HCT116 (cell line): ENCODE measurements at regions not wholly inside any gene's neighbourhood (a gene's known extent, or its start where the extent isn't known, plus 50 kb on each side); places are given as distances from the start of the nearest gene placed in this dataset.

Experiments used
- ATAC-seq: fragments of 200-7000 bp; cut with Tn5 transposase; 2 replicates; pipeline ENCODE4 v1.9.1; 2020; ENCODE audit warnings: mild to moderate bottlenecking, moderate library complexity
- BruUV-seq: library from RNA; stranded (reverse); fragments of 400-500 nt; replicated peaks from 2 replicates; lab custom pipeline; 2021; lab: Mats Ljungman, UMichigan
- CTCF ChIA-PET: fragments of 300-600 bp; sonication (Branson Sonifier 250); formaldehyde crosslinking; loops from one replicate; lab custom pipeline; 2021; ENCODE audit warnings: antibody characterized with exemption; lab: Charles Lee
- POLR2A ChIA-PET: fragments of 300-600, 350-600 bp; sonication (Branson Sonifier 250); formaldehyde crosslinking; loops from one replicate; lab custom pipeline; 2021; ENCODE audit warnings: antibody characterized with exemption; lab: Charles Lee
- RAD21 ChIA-PET, 2 experiments: fragments of 300-600 bp; sonication (Branson Sonifier 250); formaldehyde crosslinking; loops; one replicate each; lab custom pipeline; 2023; ENCODE audit warnings: low total read pairs in 2 of 2; ENCODE audit not compliant: uncharacterized antibody in 2 of 2, unreplicated experiment in 2 of 2, low non-redundant PET in 1 of 2; lab: Charles Lee
- DNase-seq: peaks from one replicate; pipeline ENCODE4 v3.0.0-alpha.2; 2010; ENCODE audit warnings: low read depth, low spot score
- H2AFZ ChIP-seq: fragments of 200-600 bp; shearing (Covaris generic), sonication (generic); 2 replicates; pipeline ENCODE4 v1.6.1; 2017; ENCODE audit warnings: low read depth, mixed run types, mixed read lengths, antibody characterized with exemption, low read length; ENCODE audit not compliant: poor library complexity, severe bottlenecking
- H3K27ac ChIP-seq: 2 replicates; pipeline ENCODE4 v1.5.1; 2012; ENCODE audit warnings: low read depth, low read length
- H3K27me3 ChIP-seq: fragments of 200-600 bp; sonication (generic); 2 replicates; pipeline ENCODE4 v1.6.1; 2016; ENCODE audit warnings: mixed run types, low read length, mixed read lengths; ENCODE audit not compliant: insufficient read depth
- H3K36me3 ChIP-seq, 2 experiments: fragments of 200-500 bp in 1 of 2; fragments of 200-600 bp in 1 of 2; sonication (Bioruptor generic) in 1 of 2; sonication (generic) in 1 of 2; 2 replicates each; pipeline versions ENCODE4 v1.5.1 to v1.6.1; 2014 to 2016; ENCODE audit warnings: low read length in 2 of 2, inconsistent platforms in 1 of 2, mixed read lengths in 1 of 2, mixed run types in 1 of 2; ENCODE audit not compliant: insufficient read depth in 2 of 2, control insufficient read depth in 1 of 2
- H3K4me1 ChIP-seq, 2 experiments: fragments of 200-600 bp in 1 of 2; sonication (generic) in 1 of 2; 2 replicates each; pipeline versions ENCODE4 v1.5.1 to v1.6.1; 2012 to 2017; ENCODE audit warnings: low read length in 2 of 2, inconsistent platforms in 1 of 2, mild to moderate bottlenecking in 1 of 2, mixed read lengths in 1 of 2, mixed run types in 1 of 2, moderate library complexity in 1 of 2; ENCODE audit not compliant: insufficient read depth in 2 of 2, control insufficient read depth in 1 of 2
- H3K4me2 ChIP-seq: fragments of 200-600 bp; sonication (generic); 2 replicates; pipeline ENCODE4 v1.6.1; 2017; ENCODE audit warnings: mixed run types, low read length, mixed read lengths
- H3K4me3 ChIP-seq, 2 experiments: fragments of 200-600 bp in 1 of 2; sonication (generic) in 1 of 2; replicated peaks in 1 of 2; 2 replicates each; pipeline ENCODE4 v1.5.1; 2011 to 2016; ENCODE audit warnings: low read length in 2 of 2, control low read depth in 1 of 2, low read depth in 1 of 2, mild to moderate bottlenecking in 1 of 2, mixed read lengths in 1 of 2, mixed run types in 1 of 2
- H3K79me2 ChIP-seq: fragments of 200-600 bp; sonication (generic); 2 replicates; pipeline ENCODE4 v1.6.1; 2017; ENCODE audit warnings: mild to moderate bottlenecking, mixed run types, low read length, moderate library complexity, mixed read lengths; ENCODE audit not compliant: insufficient read depth
- H3K9ac ChIP-seq: fragments of 200-600 bp; sonication (generic); 2 replicates; pipeline ENCODE4 v1.6.1; 2016; ENCODE audit warnings: low read length, mixed read lengths
- H3K9me2 ChIP-seq: fragments of 200-600 bp; sonication (generic), shearing (Covaris generic); 2 replicates; pipeline ENCODE4 v1.6.1; 2017; ENCODE audit warnings: mixed run types, mild to moderate bottlenecking, moderate library complexity; ENCODE audit not compliant: insufficient read depth
- H3K9me3 ChIP-seq, 2 experiments: fragments of 200-500 bp in 1 of 2; fragments of 200-600 bp in 1 of 2; sonication (Bioruptor generic) in 1 of 2; sonication (generic) in 1 of 2; 2 replicates each; pipeline ENCODE4 v1.6.1; 2014 to 2017; ENCODE audit warnings: low read length in 2 of 2, mixed read lengths in 2 of 2, inconsistent platforms in 1 of 2, low read depth in 1 of 2, mild to moderate bottlenecking in 1 of 2, mixed run types in 1 of 2, moderate library complexity in 1 of 2; ENCODE audit not compliant: control insufficient read depth in 1 of 2, insufficient read depth in 1 of 2
- H4K20me1 ChIP-seq: fragments of 200-600 bp; sonication (generic), shearing (Covaris generic); 2 replicates; pipeline ENCODE4 v1.6.1; 2017; ENCODE audit warnings: mixed run types, mild to moderate bottlenecking, moderate library complexity; ENCODE audit not compliant: insufficient read depth
- CTCF ChIP-seq, 3 experiments: fragments of 200-600 bp in 1 of 3; sonication (generic) in 1 of 3; IDR thresholded peaks in 2 of 3; conservative IDR thresholded peaks in 1 of 3; 2 replicates each; pipeline ENCODE4 v1.5.1; 2012 to 2017; ENCODE audit warnings: low read depth in 2 of 3, low read length in 2 of 3, antibody characterized with exemption in 1 of 3, borderline replicate concordance in 1 of 3, control low read depth in 1 of 3, mild to moderate bottlenecking in 1 of 3, mixed read lengths in 1 of 3, mixed run types in 1 of 3, moderate library complexity in 1 of 3; ENCODE audit not compliant: insufficient read depth in 1 of 3
- ELF1 ChIP-seq: IDR thresholded peaks from 2 replicates; pipeline ENCODE4 v1.6.1; 2012; ENCODE audit warnings: low read depth, borderline replicate concordance
- EZH2phosphoT487 ChIP-seq: fragments of 200-600 bp; IDR thresholded peaks from 2 replicates; pipeline ENCODE4 v1.6.1; 2018; ENCODE audit warnings: antibody characterized with exemption, borderline replicate concordance
- JUND ChIP-seq: IDR thresholded peaks from 2 replicates; pipeline ENCODE4 v1.6.1; 2012
- POLR2A ChIP-seq: IDR thresholded peaks from 2 replicates; pipeline ENCODE4 v1.7.0; 2011; ENCODE audit warnings: borderline replicate concordance; ENCODE audit not compliant: insufficient read depth, insufficient read length; ENCODE audit errors: extremely low read depth
- SP1 ChIP-seq: IDR thresholded peaks from 2 replicates; pipeline ENCODE4 v1.6.1; 2012; ENCODE audit warnings: low read depth
- ZBTB33 ChIP-seq: IDR thresholded peaks from 2 replicates; pipeline ENCODE4 v1.6.1; 2011; ENCODE audit warnings: mild to moderate bottlenecking, low read length, moderate library complexity; ENCODE audit not compliant: insufficient replicate concordance; ENCODE audit errors: extremely low read depth
- ZFX ChIP-seq: fragments of 450-650 bp; IDR thresholded peaks from 2 replicates; pipeline ENCODE4 v1.6.1; 2017
- ZNF274 ChIP-seq: fragments of 200-500 bp; sonication (Bioruptor generic); IDR thresholded peaks from 2 replicates; pipeline ENCODE4 v1.6.1; 2014; ENCODE audit warnings: mild to moderate bottlenecking, low read depth, low read length, inconsistent platforms
- intact Hi-C: fragments of 100-400 bp; cut with micrococcal nuclease; formaldehyde crosslinking; loops from 2 replicates; pipeline ENCODE4 v1.10.0; 2022
- TF ChIP-seq, protein P1 (sequence below): IDR thresholded peaks from 2 replicates; pipeline ENCODE4 v1.6.1; 2012

GRCh38 chr7:153245809-153246208 lies 486.3 kb downstream of the ACTR3B start:
- Histone ChIP-seq H3K9me2 (no peaks in the 10 kb centered on the region), H3K4me3 (no peak overlapping the region), H3K4me1 (no peaks in the 10 kb centered on the region), H3K27me3 (no peaks in the 10 kb centered on the region), H3K9ac (no peak overlapping the region), H4K20me1 (no peaks in the 10 kb centered on the region), H3K36me3 (no peaks in the 10 kb centered on the region), H3K9me3 (peaks cover 0 to 2% of the 10 kb centered on the region in 2 experiments; a peak in 1 of 4 replicates), H3K4me2 (no peak overlapping the region), H3K79me2 (no peaks in the 10 kb centered on the region), H2AFZ (no peak overlapping the region), H3K27ac (no peak overlapping the region)
- ATAC-seq (no peak), DNase-seq (no peak)
- TF ChIP-seq ZFX = no peak
- CTCF ChIA-PET = no interaction called here
- intact Hi-C loops = no loop called here
- no TSS peak for BruUV-seq
- POLR2A ChIA-PET = no interaction called here
- RAD21 ChIA-PET = no interaction called here

DNA sequence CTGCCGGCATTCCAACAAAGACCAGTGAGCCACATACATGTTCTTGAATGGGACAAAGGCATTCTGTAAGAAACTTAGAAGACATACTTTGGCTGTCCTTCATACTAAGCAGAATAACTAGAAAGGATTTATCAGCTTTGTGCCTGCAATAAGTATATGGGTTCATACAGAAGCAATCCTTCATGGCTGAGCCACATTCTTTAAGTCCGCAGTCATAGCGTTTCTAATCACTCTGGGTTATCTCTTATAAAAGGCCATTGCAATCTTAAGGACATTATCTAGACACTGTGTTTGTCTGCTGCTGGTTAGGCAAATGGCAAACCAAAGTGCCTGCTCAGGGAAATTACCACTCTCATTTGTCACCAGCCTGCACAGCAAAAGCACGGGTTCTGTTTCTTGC lies 488.4 kb downstream of the ACTR3B start:
- Histone ChIP-seq H3K4me2 (no peak overlapping the region), H4K20me1 (no peaks in the 10 kb centered on the region), H3K9me3 (peaks cover 0 to 2% of the 10 kb centered on the region in 2 experiments; a peak in 1 of 4 replicates), H3K27me3 (no peaks in the 10 kb centered on the region), H3K27ac (no peak overlapping the region), H3K4me3 (no peak overlapping the region), H3K9me2 (no peaks in the 10 kb centered on the region), H3K79me2 (no peaks in the 10 kb centered on the region), H3K4me1 (no peaks in the 10 kb centered on the region), H3K36me3 (no peaks in the 10 kb centered on the region), H3K9ac (no peak overlapping the region), H2AFZ (no peak overlapping the region)
- ATAC-seq = no peak
- BruUV-seq = no TSS peak
- intact Hi-C loops = no loop called here
- TF ChIP-seq EZH2phosphoT487 (no peak), SP1 (no peak), ELF1 (no peak)
- ChIA-PET RAD21 (no interaction called here), CTCF (no interaction called here), POLR2A (no interaction called here)
- DNase-seq = no peak

GRCh38 chr7:153258686-153259085 lies 499.1 kb downstream of the ACTR3B start:
- H3K9ac ChIP-seq = no peak overlapping the region
- H3K27ac ChIP-seq = no peak overlapping the region
- ChIA-PET CTCF (no interaction called here), POLR2A (no interaction called here), RAD21 (no interaction called here)
- no peak for DNase-seq
- H3K9me2 ChIP-seq = no peaks in the 10 kb centered on the region
- H3K4me1 ChIP-seq = no peaks in the 10 kb centered on the region
- H3K79me2 ChIP-seq = no peaks in the 10 kb centered on the region
- no peaks in the 10 kb centered on the region for H3K9me3 ChIP-seq
- no peak for ATAC-seq
- H3K27me3 ChIP-seq = no peaks in the 10 kb centered on the region
- H3K4me2 ChIP-seq = no peak overlapping the region
- H3K36me3 ChIP-seq = no peaks in the 10 kb centered on the region
- H2AFZ ChIP-seq = no peak overlapping the region
- BruUV-seq = no TSS peak
- intact Hi-C loops = no loop called here
- H4K20me1 ChIP-seq = no peaks in the 10 kb centered on the region
- H3K4me3 ChIP-seq = no peak overlapping the region
- TF ChIP-seq ZNF274 = no peak
- TF ChIP-seq JUND = no peak
- no peak for TF ChIP-seq ZBTB33
- no peak for TF ChIP-seq POLR2A
- TF ChIP-seq, protein P1, sequence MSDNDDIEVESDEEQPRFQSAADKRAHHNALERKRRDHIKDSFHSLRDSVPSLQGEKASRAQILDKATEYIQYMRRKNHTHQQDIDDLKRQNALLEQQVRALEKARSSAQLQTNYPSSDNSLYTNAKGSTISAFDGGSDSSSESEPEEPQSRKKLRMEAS = no peak
- TF ChIP-seq CTCF (IDR thresholded peaks at IDR 0.05 in 2 of 3, conservative IDR thresholded peaks at IDR 0.05 in 1 of 3; ENCODE audit: borderline replicate concordance in 1 of 3, insufficient read depth in 1 of 3, low read depth in 2 of 3, low read length in 2 of 3) = no peak
- no peak for TF ChIP-seq ELF1
